Osteocyte (in vitro differentiated cells): ENCODE measurements at regions not wholly inside any gene's neighbourhood (a gene's known extent, or its start where the extent isn't known, plus 50 kb on each side); places are given as distances from the start of the nearest gene placed in this dataset.

ENCODE experiments used
- DNase-seq: peaks from one replicate; pipeline ENCODE4 v3.0.0; 2021; ENCODE audit warnings: mixed read lengths; ENCODE audit not compliant: unreplicated experiment; ENCODE audit errors: extremely low spot score
- H3K27ac Mint-ChIP-seq: one replicate; pipeline ENCODE4 v1.8.0; 2021; ENCODE audit warnings: mild to moderate bottlenecking, mixed read lengths; ENCODE audit not compliant: unreplicated experiment
- H3K27me3 Mint-ChIP-seq: one replicate; pipeline ENCODE4 v1.8.0; 2021; ENCODE audit warnings: mixed read lengths; ENCODE audit not compliant: unreplicated experiment
- H3K36me3 Mint-ChIP-seq: one replicate; pipeline ENCODE4 v1.8.0; 2021; ENCODE audit warnings: mixed read lengths; ENCODE audit not compliant: unreplicated experiment
- H3K4me1 Mint-ChIP-seq: one replicate; pipeline ENCODE4 v1.8.0; 2021; ENCODE audit warnings: mixed read lengths; ENCODE audit not compliant: unreplicated experiment
- H3K4me3 Mint-ChIP-seq: one replicate; pipeline ENCODE4 v1.8.0; 2021; ENCODE audit warnings: mild to moderate bottlenecking, moderate library complexity, mixed read lengths; ENCODE audit not compliant: unreplicated experiment
- H3K9me3 Mint-ChIP-seq: one replicate; pipeline ENCODE4 v1.8.0; 2021; ENCODE audit warnings: mixed read lengths; ENCODE audit not compliant: unreplicated experiment
- CTCF ChIP-seq: fragments of 200-600 bp; sonication (generic); IDR thresholded peaks from 2 replicates; pipeline ENCODE4 v1.5.0; 2021; ENCODE audit warnings: antibody characterized with exemption, mild to moderate bottlenecking, moderate library complexity

GRCh38 chr2:156752042-156752441, 315.9 kb downstream of the GPD2 start:
- TF ChIP-seq CTCF = no peak
- H3K4me1 Mint-ChIP-seq = no peaks in the 10 kb centered on the region
- H3K4me3 Mint-ChIP-seq = no peak overlapping the region
- no peaks in the 10 kb centered on the region for H3K36me3 Mint-ChIP-seq
- DNase-seq = no peak
- no peaks in the 10 kb centered on the region for H3K9me3 Mint-ChIP-seq
- no peak overlapping the region for H3K27ac Mint-ChIP-seq
- peaks cover 17% of the 10 kb centered on the region for H3K27me3 Mint-ChIP-seq

- Mint-ChIP-seq H3K9me3 (no peaks in the 10 kb centered on the region), H3K27ac (no peak overlapping the region), H3K27me3 (peaks cover 10% of the 10 kb centered on the region), H3K4me1 (no peaks in the 10 kb centered on the region), H3K36me3 (no peaks in the 10 kb centered on the region), H3K4me3 (no peak overlapping the region)
- no peak for TF ChIP-seq CTCF
- no peak for DNase-seq
These were observed 317.6 kb downstream of the GPD2 start for GRCh38 chr2:156753766-156754165.

- no peaks in the 10 kb centered on the region for H3K4me1 Mint-ChIP-seq
- H3K27ac Mint-ChIP-seq = no peak overlapping the region
- peaks cover 3% of the 10 kb centered on the region for H3K9me3 Mint-ChIP-seq
- peaks cover 7% of the 10 kb centered on the region for H3K27me3 Mint-ChIP-seq
- no peak for TF ChIP-seq CTCF
- no peaks in the 10 kb centered on the region for H3K36me3 Mint-ChIP-seq
- no peak overlapping the region for H3K4me3 Mint-ChIP-seq
- no peak for DNase-seq
These were observed 320.3 kb downstream of the GPD2 start for GRCh38 chr2:156756516-156756915.

GRCh38 chr2:156763174-156763573, 327.0 kb downstream of the GPD2 start:
- peaks cover 3% of the 10 kb centered on the region for H3K27me3 Mint-ChIP-seq

GRCh38 chr2:156765043-156765442, 328.9 kb downstream of the GPD2 start:
- no peak overlapping the region for H3K27ac Mint-ChIP-seq
- H3K4me3 Mint-ChIP-seq = no peak overlapping the region
- DNase-seq = no peak
- no peak for TF ChIP-seq CTCF
- H3K4me1 Mint-ChIP-seq = no peaks in the 10 kb centered on the region
- H3K36me3 Mint-ChIP-seq = no peaks in the 10 kb centered on the region
- peaks cover 8% of the 10 kb centered on the region for H3K9me3 Mint-ChIP-seq
- peaks cover 3% of the 10 kb centered on the region for H3K27me3 Mint-ChIP-seq

More at GRCh38 chr2:156763174-156763573, 327.0 kb downstream of the GPD2 start:
- no peaks in the 10 kb centered on the region for H3K4me1 Mint-ChIP-seq
- no peaks in the 10 kb centered on the region for H3K36me3 Mint-ChIP-seq
- DNase-seq = no peak
- no peak for TF ChIP-seq CTCF
- H3K9me3 Mint-ChIP-seq = peaks cover 3% of the 10 kb centered on the region
- no peak overlapping the region for H3K27ac Mint-ChIP-seq
- H3K4me3 Mint-ChIP-seq = no peak overlapping the region
